CD4-positive, alpha-beta T cell (primary cell): ENCODE measurements at regions not wholly inside any gene's neighbourhood (a gene's known extent, or its start where the extent isn't known, plus 50 kb on each side); places are given as distances from the start of the nearest gene placed in this dataset.

Experiments
- ATAC-seq: fragments of 200-7000 bp; cut with Tn5 transposase; one replicate; pipeline ENCODE4 v1.10.0; 2022; ENCODE audit warnings: mild to moderate bottlenecking; ENCODE audit not compliant: poor library complexity
- CTCF ChIA-PET: fragments of 350-600 bp; sonication (Branson Sonifier 250); formaldehyde crosslinking; loops from one replicate; lab custom pipeline; 2021; ENCODE audit warnings: antibody characterized with exemption, inconsistent platforms; lab: Charles Lee
- POLR2A ChIA-PET: fragments of 350-600 bp; sonication (Branson Sonifier 250); formaldehyde crosslinking; loops from one replicate; lab custom pipeline; 2021; ENCODE audit warnings: antibody characterized with exemption, inconsistent platforms; lab: Charles Lee
- DNase-seq, 14 experiments: peaks; one replicate each; pipeline ENCODE4 v3.0.0-alpha.2; 2013 to 2020; ENCODE audit warnings: mixed read lengths in 2 of 14
- H3K27ac ChIP-seq, 2 donors: one replicate each; pipeline versions ENCODE4 v1.5.1 to v1.7.0; 2013; ENCODE audit warnings: low read length in 2 of 2, low read depth in 1 of 2, mild to moderate bottlenecking in 1 of 2
- H3K27me3 ChIP-seq, 2 experiments: 1 replicate in 1 of 2; 2 replicates in 1 of 2; pipeline versions ENCODE4 v1.6.1 to v1.7.0; 2013; ENCODE audit warnings: low read length in 2 of 2, control low read depth in 1 of 2, mild to moderate bottlenecking in 1 of 2, moderate library complexity in 1 of 2; ENCODE audit not compliant: insufficient read depth in 2 of 2, control insufficient read depth in 1 of 2
- H3K36me3 ChIP-seq: one replicate; pipeline ENCODE4 v1.6.1; 2013; ENCODE audit warnings: low read length, control low read depth; ENCODE audit not compliant: insufficient read depth
- H3K4me1 ChIP-seq: one replicate; pipeline ENCODE4 v1.6.1; 2013; ENCODE audit warnings: low read length, control low read depth; ENCODE audit not compliant: insufficient read depth
- H3K4me3 ChIP-seq: one replicate; pipeline ENCODE4 v1.5.1; 2013; ENCODE audit warnings: mild to moderate bottlenecking, low read length, moderate library complexity
- H3K9me3 ChIP-seq, 2 experiments: 1 replicate in 1 of 2; 2 replicates in 1 of 2; pipeline versions ENCODE4 v1.6.1 to v1.7.0; 2013; ENCODE audit warnings: low read length in 2 of 2, mild to moderate bottlenecking in 2 of 2, control low read depth in 1 of 2, moderate library complexity in 1 of 2; ENCODE audit not compliant: control insufficient read depth in 1 of 2, insufficient read depth in 1 of 2
- H3K27ac Mint-ChIP-seq: one replicate; pipeline ENCODE4 v1.8.0; 2020; ENCODE audit warnings: mixed read lengths
- H3K27me3 Mint-ChIP-seq: one replicate; pipeline ENCODE4 v1.8.0; 2021; ENCODE audit warnings: mixed read lengths
- H3K36me3 Mint-ChIP-seq: one replicate; pipeline ENCODE4 v1.8.0; 2021; ENCODE audit warnings: low read depth, mixed read lengths
- H3K4me1 Mint-ChIP-seq: one replicate; pipeline ENCODE4 v1.8.0; 2021; ENCODE audit warnings: low read depth, mixed read lengths
- H3K4me3 Mint-ChIP-seq: one replicate; pipeline ENCODE4 v1.8.0; 2020; ENCODE audit warnings: mild to moderate bottlenecking, mixed read lengths
- H3K9me3 Mint-ChIP-seq: one replicate; pipeline ENCODE4 v1.8.0; 2020; ENCODE audit warnings: mixed read lengths
- CTCF ChIP-seq: fragments of 200-600 bp; IDR thresholded peaks from one replicate; pipeline ENCODE4 v1.8.0; 2022; ENCODE audit warnings: antibody characterized with exemption, mild to moderate bottlenecking
- intact Hi-C, 2 experiments: fragments of 100-400 bp; cut with DNase I in 1 of 2; cut with micrococcal nuclease in 1 of 2; formaldehyde crosslinking; loops; one replicate each; pipeline versions ENCODE4 v1.15.1 to v1.9.0; 2023 to 2025; cut with DNase I, micrococcal nuclease

- no peak overlapping the region for H3K4me3 ChIP-seq
- no peaks in the 10 kb centered on the region for H3K27me3 ChIP-seq
- no peak for DNase-seq
- POLR2A ChIA-PET, result no interaction called here
- no peaks in the 10 kb centered on the region for H3K27me3 Mint-ChIP-seq
- no peaks in the 10 kb centered on the region for H3K36me3 ChIP-seq
- ATAC-seq, result no peak
- H3K27ac ChIP-seq, result no peak overlapping the region
- no peaks in the 10 kb centered on the region for H3K36me3 Mint-ChIP-seq
- no peaks in the 10 kb centered on the region for H3K4me1 ChIP-seq
- H3K4me3 Mint-ChIP-seq, result no peak overlapping the region
- H3K27ac Mint-ChIP-seq, result no peak overlapping the region
- no peaks in the 10 kb centered on the region for H3K9me3 ChIP-seq
- TF ChIP-seq CTCF, result no peak
- H3K9me3 Mint-ChIP-seq, result no peaks in the 10 kb centered on the region
- CTCF ChIA-PET, result no interaction called here
- intact Hi-C loops, result no loop called here
- H3K4me1 Mint-ChIP-seq, result no peaks in the 10 kb centered on the region
These were observed 786.5 kb upstream of the CITED2 start for GRCh38 chr6:140160909-140161308.

- no peaks in the 10 kb centered on the region for H3K36me3 Mint-ChIP-seq
- no peaks in the 10 kb centered on the region for H3K4me1 ChIP-seq
- no peaks in the 10 kb centered on the region for H3K9me3 ChIP-seq
- no peak overlapping the region for H3K4me3 Mint-ChIP-seq
- H3K27me3 Mint-ChIP-seq, result no peaks in the 10 kb centered on the region
- TF ChIP-seq CTCF, result no peak
- no peak for DNase-seq
- ChIA-PET CTCF (no interaction called here), POLR2A (no interaction called here)
- H3K36me3 ChIP-seq, result no peaks in the 10 kb centered on the region
- no peak overlapping the region for H3K27ac Mint-ChIP-seq
- no peak for ATAC-seq
- intact Hi-C loops, result no loop called here
- H3K27ac ChIP-seq, result no peak overlapping the region
- H3K9me3 Mint-ChIP-seq, result no peaks in the 10 kb centered on the region
- no peak overlapping the region for H3K4me3 ChIP-seq
- no peaks in the 10 kb centered on the region for H3K4me1 Mint-ChIP-seq
- no peaks in the 10 kb centered on the region for H3K27me3 ChIP-seq
These were observed 786.0 kb upstream of the CITED2 start for GRCh38 chr6:140160494-140160893.

GRCh38 chr6:140156131-140156530 is 781.7 kb upstream of the CITED2 start:
- Mint-ChIP-seq H3K36me3 (no peaks in the 10 kb centered on the region), H3K27ac (no peak overlapping the region), H3K9me3 (peaks cover 3% of the 10 kb centered on the region), H3K4me1 (no peaks in the 10 kb centered on the region), H3K4me3 (no peak overlapping the region), H3K27me3 (no peaks in the 10 kb centered on the region)
- Histone ChIP-seq H3K27me3 (no peaks in the 10 kb centered on the region), H3K4me3 (no peak overlapping the region), H3K36me3 (no peaks in the 10 kb centered on the region), H3K4me1 (no peaks in the 10 kb centered on the region), H3K9me3 (no peaks in the 10 kb centered on the region), H3K27ac (no peak overlapping the region)
- no peak for TF ChIP-seq CTCF
- intact Hi-C loops, result no loop called here
- ATAC-seq (no peak), DNase-seq (no peak)
- ChIA-PET CTCF (no interaction called here), POLR2A (no interaction called here)
